ENCODE measurements at regions not wholly inside any gene's neighbourhood (a gene's known extent, or its start where the extent isn't known, plus 50 kb on each side); places are given as distances from the start of the nearest gene placed in this dataset.

- no peak overlapping the region for H4K91ac ChIP-seq (replicated peaks; ENCODE audit: insufficient read length, low read length)
- no peak overlapping the region for H3K56ac ChIP-seq (replicated peaks; ENCODE audit: insufficient read length, low read depth, low read length)
- H3K14ac ChIP-seq (ENCODE audit: insufficient read length), result no peak overlapping the region
- H2BK15ac ChIP-seq (ENCODE audit: low read length), result no peak overlapping the region
- H2BK12ac ChIP-seq (ENCODE audit: low read depth, low read length), result no peak overlapping the region
- no peaks in the 10 kb centered on the region for H3K23me2 ChIP-seq (ENCODE audit: low read depth, low read length)
- no peak overlapping the region for H3K27ac ChIP-seq (ENCODE audit: low read depth, low read length)
- no peak overlapping the region for H2BK120ac ChIP-seq (replicated peaks; ENCODE audit: low read depth, low read length)
- H3K4ac ChIP-seq (replicated peaks; ENCODE audit: insufficient read length, low read depth, low read length), result no peak overlapping the region
- no peaks in the 10 kb centered on the region for H3K9me3 ChIP-seq (ENCODE audit: insufficient read depth in 2 of 2, low read depth in 1 of 2, low read length in 1 of 2)
- WGBS, 2 experiments (ENCODE audit: extremely low coverage in 1 of 2, insufficient coverage in 1 of 2, insufficient read length in 1 of 2, insufficient replicate concordance in 2 of 2, low coverage in 1 of 2, low lambda C conversion rate in 2 of 2, missing lambda C conversion rate in 1 of 2), result 68% methylated on average over 2 of the region's 2 CpGs; no CpG with 5 or more reads in 1 of the 2 experiments
- CTCF ChIA-PET (ENCODE audit: partially characterized antibody), result no interaction called here
- no peak overlapping the region for H3K4me2 ChIP-seq (ENCODE audit: insufficient read depth in 1 of 2, low read depth in 2 of 2, low read length in 2 of 2)
- TF ChIP-seq KDM5A (IDR thresholded peaks at IDR 0.05; ENCODE audit: low read length) (no peak), JUN (IDR thresholded peaks at IDR 0.05; ENCODE audit: low read depth, low read length) (no peak), RNF2 (IDR thresholded peaks at IDR 0.05; ENCODE audit: borderline replicate concordance, low read depth, low read length, missing control alignments, poor library complexity, severe bottlenecking) (no peak), CTBP2 (IDR thresholded peaks at IDR 0.05; ENCODE audit: borderline replicate concordance, insufficient read depth, insufficient read length, low read length) (no peak), TAF7 (optimal IDR thresholded peaks at IDR 0.05; ENCODE audit: borderline replicate concordance, low read depth, low read length) (no peak), ATF3 (IDR thresholded peaks at IDR 0.05; ENCODE audit: insufficient read depth, low read depth, low read length) (no peak), KDM4A (IDR thresholded peaks at IDR 0.05; ENCODE audit: low read depth, low read length, severe bottlenecking) (no peak)
- TF ChIP-seq, protein P1, sequence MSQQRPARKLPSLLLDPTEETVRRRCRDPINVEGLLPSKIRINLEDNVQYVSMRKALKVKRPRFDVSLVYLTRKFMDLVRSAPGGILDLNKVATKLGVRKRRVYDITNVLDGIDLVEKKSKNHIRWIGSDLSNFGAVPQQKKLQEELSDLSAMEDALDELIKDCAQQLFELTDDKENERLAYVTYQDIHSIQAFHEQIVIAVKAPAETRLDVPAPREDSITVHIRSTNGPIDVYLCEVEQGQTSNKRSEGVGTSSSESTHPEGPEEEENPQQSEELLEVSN (IDR thresholded peaks at IDR 0.05), result no peak
- no peak overlapping the region for H2AFZ ChIP-seq (ENCODE audit: low read length)
- POLR2A ChIA-PET (ENCODE audit: partially characterized antibody), result no interaction called here
- no peak overlapping the region for H3K23ac ChIP-seq (ENCODE audit: insufficient read length)
- no peaks in the 10 kb centered on the region for H3K79me1 ChIP-seq (ENCODE audit: low read depth, low read length)
- H3K36me3 ChIP-seq (ENCODE audit: control insufficient read depth in 2 of 4, insufficient read depth in 4 of 4, low read length in 3 of 4), result no peaks in the 10 kb centered on the region
- H3K4me3 ChIP-seq (ENCODE audit: extremely low read depth in 1 of 4, insufficient read depth in 2 of 4, low read depth in 3 of 4, low read length in 4 of 4), result no peak overlapping the region
- no peak overlapping the region for H2AK5ac ChIP-seq (ENCODE audit: low read depth, low read length)
- H4K8ac ChIP-seq (ENCODE audit: extremely low read depth, insufficient read depth, low read length), result no peak overlapping the region
- H3K18ac ChIP-seq (ENCODE audit: extremely low read depth, low read length), result no peak overlapping the region
- H4K20me1 ChIP-seq (replicated peaks in 1 of 2; ENCODE audit: control insufficient read depth in 1 of 2, insufficient read depth in 2 of 2, low read length in 2 of 2), result no peaks in the 10 kb centered on the region
- no peak for FAIRE-seq
- H3K79me2 ChIP-seq (ENCODE audit: control insufficient read depth in 1 of 2, insufficient read depth in 2 of 2, low read length in 2 of 2), result no peaks in the 10 kb centered on the region
- H3K4me1 ChIP-seq (replicated peaks in 1 of 4; ENCODE audit: control insufficient read depth in 3 of 4, insufficient read depth in 4 of 4, low read length in 3 of 4), result no peaks in the 10 kb centered on the region
- H3K9ac ChIP-seq (replicated peaks in 1 of 4; ENCODE audit: extremely low read depth in 1 of 4, low read depth in 3 of 4, low read length in 3 of 4), result no peak overlapping the region
- no peaks in the 10 kb centered on the region for H3K27me3 ChIP-seq (replicated peaks in 1 of 4; ENCODE audit: control insufficient read depth in 3 of 4, extremely low read depth in 1 of 4, insufficient read depth in 3 of 4, low read length in 3 of 4)
- no peak overlapping the region for H2BK20ac ChIP-seq (ENCODE audit: low read length)
- H2BK5ac ChIP-seq (ENCODE audit: low read depth, low read length), result no peak overlapping the region
- DNase-seq (ENCODE audit: low read depth in 1 of 2, low spot score in 2 of 2), result no peak
- no peak overlapping the region for H4K5ac ChIP-seq (ENCODE audit: insufficient read length, low read depth, low read length)
Observed at GRCh38 chr1:70760154-70760553, 287.5 kb downstream of the PTGER3 start.
